ENCODE measurements at regions not wholly inside any gene's neighbourhood (a gene's known extent, or its start where the extent isn't known, plus 50 kb on each side); places are given as distances from the start of the nearest gene placed in this dataset.

DNA sequence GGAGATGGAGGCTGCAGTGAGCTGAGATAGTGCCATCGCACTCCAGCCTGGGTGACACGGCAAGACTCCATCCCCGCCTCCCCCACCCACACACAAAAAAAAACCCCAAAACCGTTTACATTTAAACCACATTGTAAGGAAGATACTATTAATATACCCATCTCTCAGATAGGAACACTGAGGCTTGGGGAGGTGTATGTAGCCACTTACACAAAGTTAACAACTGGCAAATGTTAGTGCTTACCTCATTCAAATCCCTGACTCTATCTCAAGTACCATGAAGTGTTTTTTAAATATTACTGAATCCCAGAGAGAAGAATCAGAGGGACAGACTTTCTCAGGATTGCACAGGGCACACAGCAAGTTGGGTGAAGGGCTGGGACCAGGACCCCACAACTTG lies 164.5 kb downstream of the MIAT start:
- DNase-seq: no peak
- Histone ChIP-seq H3K27ac (no peak overlapping the region), H3K27me3 (no peaks in the 10 kb centered on the region), H3K4me3 (no peak overlapping the region), H3K4me1 (replicated peaks in 1 of 2) (no peaks in the 10 kb centered on the region), H3K9me3 (replicated peaks in 1 of 3) (no peaks in the 10 kb centered on the region), H3K36me3 (replicated peaks in 1 of 2) (no peaks in the 10 kb centered on the region)
- WGBS, 4 donors: 83 to 89% (median 84%) methylated on average over 4 of the region's 4 CpGs
- TF ChIP-seq, protein P1, sequence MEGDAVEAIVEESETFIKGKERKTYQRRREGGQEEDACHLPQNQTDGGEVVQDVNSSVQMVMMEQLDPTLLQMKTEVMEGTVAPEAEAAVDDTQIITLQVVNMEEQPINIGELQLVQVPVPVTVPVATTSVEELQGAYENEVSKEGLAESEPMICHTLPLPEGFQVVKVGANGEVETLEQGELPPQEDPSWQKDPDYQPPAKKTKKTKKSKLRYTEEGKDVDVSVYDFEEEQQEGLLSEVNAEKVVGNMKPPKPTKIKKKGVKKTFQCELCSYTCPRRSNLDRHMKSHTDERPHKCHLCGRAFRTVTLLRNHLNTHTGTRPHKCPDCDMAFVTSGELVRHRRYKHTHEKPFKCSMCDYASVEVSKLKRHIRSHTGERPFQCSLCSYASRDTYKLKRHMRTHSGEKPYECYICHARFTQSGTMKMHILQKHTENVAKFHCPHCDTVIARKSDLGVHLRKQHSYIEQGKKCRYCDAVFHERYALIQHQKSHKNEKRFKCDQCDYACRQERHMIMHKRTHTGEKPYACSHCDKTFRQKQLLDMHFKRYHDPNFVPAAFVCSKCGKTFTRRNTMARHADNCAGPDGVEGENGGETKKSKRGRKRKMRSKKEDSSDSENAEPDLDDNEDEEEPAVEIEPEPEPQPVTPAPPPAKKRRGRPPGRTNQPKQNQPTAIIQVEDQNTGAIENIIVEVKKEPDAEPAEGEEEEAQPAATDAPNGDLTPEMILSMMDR (IDR thresholded peaks at IDR 0.05): no peak
- intact Hi-C loops (cut with DNase I): no loop called here

DNA sequence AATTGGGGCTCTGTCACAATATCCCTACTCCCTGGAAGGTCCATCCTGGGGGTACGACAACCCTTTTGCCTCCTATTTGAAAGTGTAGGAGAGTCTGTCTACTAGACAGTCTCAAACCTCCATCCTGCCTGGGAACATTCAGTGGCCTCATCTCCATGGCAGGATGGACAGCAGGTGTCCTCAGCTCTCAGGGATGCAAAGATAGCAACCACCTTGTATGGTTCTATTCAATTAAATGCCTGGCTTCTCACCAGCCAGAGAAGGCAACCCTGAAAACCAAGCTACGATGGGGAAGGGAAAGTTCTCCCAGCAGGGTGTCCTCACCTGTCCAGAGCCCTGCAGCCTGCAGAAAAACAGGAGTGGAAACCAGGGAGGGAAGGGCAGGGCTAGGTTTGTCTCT lies 164.9 kb downstream of the MIAT start:
- Histone ChIP-seq H3K4me3 (no peak overlapping the region), H3K36me3 (replicated peaks in 1 of 2) (no peaks in the 10 kb centered on the region), H3K27ac (no peak overlapping the region), H3K4me1 (replicated peaks in 1 of 2) (no peaks in the 10 kb centered on the region), H3K27me3 (no peaks in the 10 kb centered on the region), H3K9me3 (replicated peaks in 1 of 3) (no peaks in the 10 kb centered on the region)
- WGBS, 4 donors: 50 to 69% (median 58%) methylated on average over 2 of the region's 2 CpGs
- intact Hi-C loops (cut with DNase I): no loop called here
- DNase-seq: no peak
- TF ChIP-seq, protein P1 (IDR thresholded peaks at IDR 0.05): no peak
- TF ChIP-seq POLR2A (IDR thresholded peaks at IDR 0.05): no peak

DNA sequence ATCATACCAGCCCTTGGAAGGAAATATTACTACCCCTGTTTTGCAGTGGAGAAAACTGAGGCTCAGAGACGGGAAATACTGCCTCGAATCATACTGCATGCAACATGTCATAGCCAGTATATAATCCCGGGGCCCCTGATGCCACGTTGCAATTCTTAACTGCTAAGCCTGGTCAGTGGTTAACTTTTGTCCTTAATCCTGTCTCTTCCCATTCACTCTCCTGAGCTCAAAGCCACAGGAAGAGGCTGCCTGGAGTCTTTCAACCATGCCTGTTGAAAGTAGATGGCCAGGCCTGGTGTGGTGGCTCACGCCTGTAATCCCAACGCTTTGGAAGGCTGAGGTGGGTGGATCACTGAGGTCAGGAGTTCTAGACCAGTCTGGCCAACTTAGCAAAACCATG lies 166.6 kb downstream of the MIAT start:
- Histone ChIP-seq H3K4me1 (replicated peaks in 1 of 2) (no peaks in the 10 kb centered on the region), H3K9me3 (replicated peaks in 1 of 3) (no peaks in the 10 kb centered on the region), H3K36me3 (replicated peaks in 1 of 2) (no peaks in the 10 kb centered on the region), H3K27me3 (no peaks in the 10 kb centered on the region), H3K4me3 (no peak overlapping the region), H3K27ac (no peak overlapping the region)
- TF ChIP-seq, protein P1 (IDR thresholded peaks at IDR 0.05): no peak
- no peak for TF ChIP-seq POLR2A (IDR thresholded peaks at IDR 0.05)
- DNase-seq: no peak
- 81 to 89% (median 85%) methylated on average over 6 of the region's 6 CpGs for WGBS, 4 donors
- intact Hi-C loops (cut with DNase I): no loop called here

DNA sequence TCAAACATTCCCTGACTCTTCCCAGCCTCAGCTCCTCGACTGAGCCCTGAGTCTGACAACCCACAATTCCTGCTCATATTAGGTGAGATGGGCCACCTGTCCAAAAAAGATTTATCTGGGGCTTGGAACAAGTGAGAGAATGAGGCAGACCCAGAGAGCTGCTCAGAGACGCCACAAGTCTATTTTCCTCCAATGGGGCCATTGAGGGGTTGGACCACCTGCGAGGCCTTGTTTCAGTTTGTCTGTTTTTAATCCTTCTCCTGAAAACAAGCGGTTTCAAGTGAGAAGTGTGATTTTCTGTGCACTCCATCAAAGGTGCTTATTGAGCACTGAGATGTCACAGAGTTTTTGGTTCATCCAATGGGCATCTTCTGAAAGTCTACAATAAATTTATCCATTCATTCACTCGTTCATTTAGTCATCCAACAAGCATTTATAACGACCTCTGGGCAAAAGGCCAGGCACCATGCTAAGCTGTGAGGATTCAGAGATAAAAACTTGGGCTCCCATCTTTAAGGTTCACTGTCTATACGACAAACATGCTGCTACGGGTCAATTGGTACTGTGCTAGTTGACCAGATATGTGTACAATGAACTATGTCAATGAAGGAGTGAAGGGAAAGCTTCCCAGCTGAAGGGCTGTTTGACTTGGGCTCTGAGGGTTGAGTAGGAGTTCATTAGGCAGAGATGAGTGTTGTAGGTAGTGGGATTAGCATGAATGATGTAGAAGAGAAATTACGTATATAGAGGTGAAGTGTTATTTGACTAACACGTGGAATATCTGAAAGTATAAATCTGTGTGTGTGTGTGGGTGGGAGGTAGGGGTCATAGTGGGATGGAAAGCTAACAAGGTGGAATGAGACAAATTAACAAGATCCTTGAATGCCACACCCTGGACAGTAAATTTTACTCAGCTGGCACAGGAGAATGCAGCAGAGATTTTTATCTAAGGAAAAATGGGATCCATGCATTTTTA lies 168.9 kb downstream of the MIAT start:
- DNase-seq: no peak
- no peaks in the 10 kb centered on the region for H3K36me3 ChIP-seq (replicated peaks in 1 of 2)
- no peaks in the 10 kb centered on the region for H3K4me1 ChIP-seq (replicated peaks in 1 of 2)
- no peak overlapping the region for H3K4me3 ChIP-seq
- no peaks in the 10 kb centered on the region for H3K9me3 ChIP-seq (replicated peaks in 1 of 3)
- no peaks in the 10 kb centered on the region for H3K27me3 ChIP-seq
- WGBS, 4 donors: 68 to 73% (median 71%) methylated on average over 10 of the region's 10 CpGs
- TF ChIP-seq POLR2A (IDR thresholded peaks at IDR 0.05): no peak
- TF ChIP-seq, protein P1 (IDR thresholded peaks at IDR 0.05): no peak
- no peak overlapping the region for H3K27ac ChIP-seq
- intact Hi-C loops (cut with DNase I): no loop called here

Data from adrenal gland (tissue), 9 donors.